ENCODE measurements at regions not wholly inside any gene's neighbourhood (a gene's known extent, or its start where the extent isn't known, plus 50 kb on each side); places are given as distances from the start of the nearest gene placed in this dataset.
"Not testable (repeated sequence)": the region's sequence is repeated elsewhere in the genome, so short reads cannot be mapped to it uniquely, and the experiment has no call there.

- no peak for DNase-seq
These were observed 814.8 kb downstream of the KCNJ3 start for GRCh38 chr2:155513248-155513647.

GRCh38 chr2:155502766-155503165, 804.3 kb downstream of the KCNJ3 start:
- DNase-seq: no peak

GRCh38 chr2:155498106-155498505, 799.6 kb downstream of the KCNJ3 start:
- DNase-seq: no peak

DNA sequence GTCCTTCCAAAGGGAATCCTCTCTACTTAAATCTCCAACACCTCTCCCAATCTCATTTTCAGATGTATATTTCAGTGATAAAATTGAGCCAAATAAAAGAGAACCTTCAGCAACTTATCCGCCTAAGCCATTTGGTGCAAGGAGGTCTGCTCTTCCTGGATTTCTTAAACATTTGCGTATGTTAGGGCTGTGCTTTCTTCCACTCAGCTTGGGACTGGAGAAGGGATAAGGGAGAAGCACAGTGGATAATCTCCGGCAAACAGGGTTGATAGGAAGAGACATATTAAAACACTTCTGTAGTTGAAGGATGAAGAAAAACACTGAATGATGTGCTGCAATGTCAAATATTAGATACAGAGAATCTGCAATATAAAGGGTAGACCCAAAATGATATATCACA, 796.2 kb downstream of the KCNJ3 start:
- DNase-seq: no peak

GRCh38 chr2:155485141-155485842, 786.8 kb downstream of the KCNJ3 start:
- no peak for DNase-seq

DNA sequence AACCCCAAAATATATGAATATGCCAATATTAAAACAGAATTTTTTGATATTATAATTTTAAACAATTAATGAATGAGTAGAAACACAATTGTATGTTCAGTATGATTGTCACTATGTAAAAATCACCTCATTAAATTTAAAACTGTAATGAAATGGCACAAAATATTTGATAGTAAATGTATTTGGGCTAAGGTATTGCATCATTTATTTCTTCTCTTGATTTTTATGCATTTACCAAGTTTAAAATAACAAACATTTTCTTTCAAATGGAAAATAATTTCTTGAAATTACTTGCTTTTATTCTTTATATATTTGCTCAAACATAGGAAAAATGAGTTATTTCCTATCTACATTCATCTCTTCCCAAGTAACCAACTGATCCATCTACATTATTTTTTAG, 782.6 kb downstream of the KCNJ3 start:
- no peak for DNase-seq

- not testable (repeated sequence) for DNase-seq
These were observed 773.5 kb downstream of the KCNJ3 start for GRCh38 chr2:155472018-155472417.

DNA sequence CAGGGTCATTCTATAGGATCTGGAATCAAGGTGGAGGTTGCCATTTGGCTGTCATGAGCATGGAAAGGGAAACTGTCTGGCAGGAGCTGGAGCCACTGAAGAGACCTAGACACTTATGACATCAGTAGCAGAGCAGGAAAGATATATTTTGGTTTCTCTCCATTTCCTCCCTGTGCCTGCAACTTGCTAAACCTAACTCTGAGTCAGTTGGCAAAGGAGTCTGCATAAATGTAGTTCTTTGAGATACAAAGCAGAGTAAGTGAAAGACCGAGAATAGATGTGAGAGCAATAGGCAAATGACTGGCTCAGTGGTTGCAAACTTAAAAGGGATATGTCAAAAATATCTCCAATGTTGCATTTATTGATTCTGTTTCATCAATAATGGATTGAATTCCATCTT, 757.7 kb downstream of the KCNJ3 start:
- DNase-seq: no peak

- DNase-seq: no peak
These were observed 744.4 kb downstream of the KCNJ3 start for GRCh38 chr2:155442755-155443372.

DNA sequence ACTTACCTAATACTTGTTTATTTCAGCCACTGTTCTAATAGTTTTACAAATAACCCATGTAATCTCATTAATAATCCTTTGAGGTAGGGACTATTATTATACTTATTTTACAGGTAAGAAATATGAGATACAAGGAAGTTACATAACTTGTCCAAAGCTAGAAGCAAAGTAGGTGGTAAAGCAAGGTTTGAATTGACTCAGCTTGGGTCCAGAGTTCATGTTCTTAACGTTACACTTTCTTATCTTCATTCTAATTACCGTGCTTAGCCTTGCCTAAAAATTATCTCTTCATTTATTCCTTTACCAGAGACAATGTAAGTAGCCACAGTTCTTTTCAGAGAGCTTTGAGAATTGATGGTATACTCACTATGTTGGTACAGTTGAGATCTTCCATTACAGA, 743.6 kb downstream of the KCNJ3 start:
- DNase-seq: no peak

GRCh38 chr2:155431004-155431507, 732.6 kb downstream of the KCNJ3 start:
- no peak for DNase-seq

DNA sequence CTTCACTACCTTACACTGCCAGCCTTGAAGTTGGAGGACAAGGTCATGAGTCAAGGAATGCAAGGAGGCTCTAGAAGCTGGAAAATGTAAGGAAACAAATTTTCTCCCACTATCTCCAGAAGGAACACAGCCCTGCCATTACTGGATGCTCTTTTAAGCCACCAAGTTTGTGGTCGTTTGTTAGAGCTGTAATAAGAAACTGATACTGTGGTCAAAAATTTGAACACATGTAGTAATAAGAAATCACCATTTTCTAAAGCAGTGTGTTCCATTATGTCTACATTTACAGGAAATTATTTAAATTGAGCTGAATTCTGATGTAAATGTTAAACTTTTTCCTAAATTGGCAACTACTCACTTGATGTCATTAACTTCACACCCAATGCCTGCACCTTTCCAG, 729.0 kb downstream of the KCNJ3 start:
- DNase-seq: no peak

GRCh38 chr2:155424518-155424917, 726.0 kb downstream of the KCNJ3 start:
- DNase-seq: peak; percentile 21 to 27

- DNase-seq: no peak
These were observed 720.3 kb downstream of the KCNJ3 start for GRCh38 chr2:155418753-155419152.

DNA sequence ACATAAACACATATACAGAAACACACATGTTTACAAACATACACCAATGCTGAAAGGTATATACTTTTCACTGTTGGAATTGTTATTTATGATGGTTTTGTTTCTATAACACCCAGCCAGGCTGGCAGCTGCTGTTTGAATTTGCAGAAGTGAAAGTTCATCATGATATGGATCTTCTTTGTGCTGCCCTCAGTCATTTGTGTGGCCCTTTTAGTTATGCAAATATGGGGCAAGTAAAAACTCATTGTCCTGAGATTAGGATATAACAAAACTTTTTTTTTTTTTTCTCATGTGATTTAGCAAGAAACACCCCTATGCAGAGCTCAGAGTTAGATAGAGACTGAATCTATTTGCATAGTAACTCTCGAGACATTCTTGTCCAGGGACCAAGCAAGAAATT, 714.1 kb downstream of the KCNJ3 start:
- no peak for DNase-seq

GRCh38 chr2:155404433-155405002, 706.0 kb downstream of the KCNJ3 start:
- no peak for DNase-seq

DNA sequence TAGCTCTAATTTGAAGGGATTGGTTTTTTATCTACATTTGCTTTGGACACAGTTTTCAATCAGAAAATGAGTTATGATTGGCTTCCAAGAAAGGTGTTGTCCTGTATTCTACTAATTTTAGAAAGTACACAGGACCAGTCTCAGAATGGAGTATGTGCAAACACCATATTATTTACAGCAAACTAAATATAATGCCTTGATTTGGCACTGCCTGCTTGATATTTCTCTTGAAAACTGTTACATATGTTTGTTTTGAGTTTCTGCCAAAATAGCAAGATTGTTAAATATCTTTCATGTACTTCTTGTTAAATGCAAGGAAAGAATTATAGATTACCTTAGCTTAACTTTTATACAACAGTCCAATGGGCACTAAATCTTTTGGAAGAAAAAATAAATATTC, 694.9 kb downstream of the KCNJ3 start:
- no peak for DNase-seq

DNA sequence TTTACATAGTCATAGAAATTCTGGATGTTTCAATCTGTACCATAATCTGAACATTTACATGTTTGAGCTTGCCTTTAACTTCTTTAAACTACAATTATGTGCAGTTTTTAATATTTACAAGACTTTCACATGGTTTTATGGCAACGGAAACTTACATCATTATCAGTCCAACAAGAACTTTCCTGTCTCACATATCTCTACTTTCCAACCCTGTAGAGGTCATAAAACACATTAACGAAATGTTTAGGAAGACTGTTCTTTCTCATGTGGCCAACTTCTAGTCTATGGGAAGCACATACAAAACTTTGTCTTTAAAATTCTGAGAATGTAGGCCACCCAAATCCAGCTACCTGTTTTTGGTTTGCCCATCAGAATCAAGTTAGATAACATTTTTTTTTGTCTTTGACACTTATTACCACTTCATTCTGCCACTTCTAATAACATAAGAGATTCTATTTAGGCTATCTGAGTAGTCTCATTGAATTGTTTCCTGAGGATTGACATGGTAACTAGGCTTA, 693.2 kb downstream of the KCNJ3 start:
- no peak for DNase-seq

GRCh38 chr2:155389224-155389623, 690.7 kb downstream of the KCNJ3 start:
- no peak for DNase-seq

GRCh38 chr2:155384555-155385123, 686.1 kb downstream of the KCNJ3 start:
- no peak for DNase-seq

GRCh38 chr2:155382776-155383175, 684.3 kb downstream of the KCNJ3 start:
- no peak for DNase-seq

DNA sequence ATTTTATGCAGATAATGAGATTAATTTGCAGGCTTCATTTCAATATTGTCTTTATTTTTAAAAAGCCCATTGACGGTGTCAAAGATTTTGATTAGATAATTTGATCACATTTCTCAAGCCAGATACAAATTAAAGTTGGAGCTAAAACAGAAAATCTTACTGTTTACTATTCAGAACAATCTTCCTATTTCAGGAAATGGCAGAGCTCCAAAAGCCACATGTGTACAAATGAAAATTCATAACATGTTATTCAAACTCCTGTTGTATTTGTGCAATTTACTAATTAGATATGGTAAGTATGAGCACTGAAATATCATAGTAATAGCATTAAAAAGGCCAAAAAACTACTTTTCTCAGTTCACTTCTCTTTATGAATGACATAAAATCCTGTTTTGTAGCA, 682.9 kb downstream of the KCNJ3 start:
- DNase-seq: no peak

GRCh38 chr2:155379494-155379893, 681.0 kb downstream of the KCNJ3 start:
- DNase-seq: no peak

GRCh38 chr2:155377931-155378444, 679.5 kb downstream of the KCNJ3 start:
- no peak for DNase-seq

Data from AML-193 (cell line).